T-helper 9 cell (primary cell): ENCODE measurements at regions not wholly inside any gene's neighbourhood (a gene's known extent, or its start where the extent isn't known, plus 50 kb on each side); places are given as distances from the start of the nearest gene placed in this dataset.

ENCODE experiments used
- DNase-seq: peaks from one replicate; pipeline ENCODE4 v3.0.0-alpha.2; 2020

DNA sequence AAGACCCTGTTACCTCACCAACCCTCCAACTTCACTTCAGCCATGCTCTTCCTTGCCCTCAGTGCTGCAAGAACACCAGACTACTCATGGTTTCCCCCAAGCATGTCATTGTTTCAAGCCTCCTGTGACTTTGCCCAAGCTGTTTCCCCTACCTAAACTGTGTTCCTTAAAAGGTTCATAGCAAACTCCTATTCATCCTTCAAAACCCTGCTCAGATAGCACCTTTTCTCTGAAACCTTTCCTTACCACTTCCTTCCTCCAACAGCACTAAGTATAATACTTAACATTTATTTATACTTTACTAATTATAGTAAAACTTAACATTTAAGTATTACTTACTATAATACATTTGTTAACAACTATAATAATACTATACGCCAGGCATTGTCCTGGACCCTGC lies 136.2 kb downstream of the CCT6B start:
- DNase-seq: no peak

DNA sequence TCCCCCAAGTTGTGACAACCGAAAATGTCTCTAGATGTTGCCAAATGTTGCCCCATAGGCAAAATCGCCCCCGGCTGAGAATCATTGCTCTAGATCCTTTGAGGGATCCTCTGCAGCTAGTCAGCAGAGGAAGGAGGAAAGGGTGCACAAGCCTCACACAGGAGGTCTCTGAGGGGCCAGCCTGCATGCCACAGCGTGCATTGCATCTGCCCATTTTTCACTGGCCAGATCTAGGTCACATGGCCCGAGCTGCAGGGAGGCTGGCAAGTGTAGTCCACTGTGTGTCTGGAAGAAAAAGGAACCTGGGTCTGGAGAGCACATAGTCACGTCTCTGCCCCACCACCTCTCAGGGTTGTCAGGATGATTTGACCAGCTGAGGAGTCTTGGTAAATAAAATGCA lies 138.2 kb downstream of the CCT6B start:
- no peak for DNase-seq

DNA sequence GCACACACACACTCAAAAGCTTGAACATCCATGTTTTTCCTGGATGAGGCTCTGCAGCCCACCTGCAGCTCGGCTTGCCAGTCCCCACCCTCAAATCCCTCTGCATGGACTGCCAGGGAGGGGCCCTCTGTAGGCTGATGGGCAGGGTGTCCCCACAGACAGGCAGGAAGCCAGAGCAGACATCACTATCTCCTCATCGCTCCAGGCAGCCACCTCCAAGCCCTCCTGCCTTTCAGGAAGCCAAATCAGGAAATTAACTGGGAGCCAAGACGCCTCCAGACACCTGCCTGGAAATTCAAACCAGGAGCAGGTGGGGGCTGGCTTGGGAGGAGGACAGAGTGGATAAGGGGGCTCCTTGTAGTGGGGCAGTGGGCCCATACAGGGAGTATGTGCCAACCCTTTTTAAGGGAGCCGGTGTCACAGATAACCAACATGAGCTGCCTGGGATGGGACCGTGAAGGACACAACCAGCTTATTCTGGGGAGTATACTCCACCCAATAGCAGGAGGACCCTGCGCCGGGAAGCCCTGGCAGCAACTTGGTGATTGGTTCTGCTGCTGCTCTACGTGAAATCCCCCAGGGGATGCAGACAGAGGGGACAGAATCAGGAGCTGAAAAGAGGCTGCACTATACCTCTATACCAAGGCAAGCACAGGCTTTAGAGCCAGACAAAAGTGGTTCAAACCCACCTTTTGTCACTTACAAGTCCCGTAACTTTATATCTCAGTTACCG lies 139.1 kb downstream of the CCT6B start:
- no peak for DNase-seq

- no peak for DNase-seq
Observed at GRCh38 chr17:34820922-34821321, 140.3 kb downstream of the CCT6B start.

DNA sequence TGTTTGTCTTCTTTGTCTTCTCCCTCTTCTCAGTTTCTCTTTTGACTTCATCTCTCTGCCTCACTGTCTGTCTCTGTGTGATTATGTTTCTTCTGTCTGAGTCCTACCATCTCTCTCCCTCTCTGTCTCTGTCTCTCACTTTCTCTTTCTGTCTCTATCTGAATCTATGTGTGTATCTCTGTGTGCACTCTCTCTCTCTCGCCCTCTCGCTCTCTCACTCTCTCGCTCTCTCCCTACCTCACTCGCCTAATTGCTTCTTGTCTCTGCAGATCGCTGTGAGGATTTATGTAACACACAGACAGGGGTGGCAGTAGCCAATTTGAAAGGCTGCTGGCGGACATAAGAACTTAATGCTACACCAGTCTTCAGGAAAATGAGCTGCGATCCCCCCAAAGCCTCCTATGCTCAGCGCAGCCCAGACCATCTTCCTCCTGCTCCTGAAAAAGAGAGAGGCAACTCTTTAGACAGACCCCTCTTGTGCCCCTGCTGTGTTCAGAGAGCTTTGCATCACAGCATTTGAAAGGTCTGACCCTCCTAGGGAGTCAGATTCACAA lies 140.9 kb downstream of the CCT6B start:
- no peak for DNase-seq

DNA sequence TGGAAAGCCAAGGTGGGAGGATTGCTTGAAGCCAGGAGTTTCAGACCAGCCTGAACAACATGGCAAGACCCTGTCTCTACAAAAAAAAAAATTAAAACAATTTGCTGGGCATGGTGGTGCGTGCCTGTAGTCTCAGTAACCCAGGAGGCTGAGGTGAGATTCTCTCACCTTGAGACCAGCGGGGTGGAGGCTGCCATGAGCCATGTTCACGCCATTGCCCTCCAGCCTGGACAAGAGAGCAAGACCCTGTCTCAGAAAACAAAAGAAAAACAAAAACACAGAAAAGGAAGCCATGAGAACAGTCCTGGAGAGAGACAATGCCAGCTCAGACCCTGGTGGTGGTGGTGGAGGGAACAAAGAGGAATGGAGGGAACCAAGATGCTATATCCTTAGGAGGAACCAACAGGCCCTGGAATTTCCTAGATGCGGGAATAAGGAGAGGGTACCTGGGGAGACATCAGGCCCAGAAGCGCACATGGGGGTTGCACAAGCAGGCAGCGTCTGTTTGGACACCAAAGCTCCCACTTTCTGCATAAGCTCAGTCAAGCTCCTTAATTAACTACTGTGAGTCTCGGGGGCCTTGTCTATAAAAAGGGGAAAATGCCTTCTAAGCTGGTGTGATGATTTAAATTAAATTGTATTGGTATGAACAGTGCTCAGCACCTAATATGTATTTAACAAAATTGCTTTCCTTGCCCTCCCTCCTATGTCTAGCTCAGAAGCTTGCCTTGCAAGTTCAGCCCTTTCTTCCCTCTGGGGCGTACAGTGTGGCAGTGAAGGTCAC lies 143.8 kb downstream of the CCT6B start:
- no peak for DNase-seq

- no peak for DNase-seq
Observed at GRCh38 chr17:34816848-34817247, 144.4 kb downstream of the CCT6B start.

- no peak for DNase-seq
Observed at GRCh38 chr17:34813290-34813689, 148.0 kb downstream of the CCT6B start.

DNA sequence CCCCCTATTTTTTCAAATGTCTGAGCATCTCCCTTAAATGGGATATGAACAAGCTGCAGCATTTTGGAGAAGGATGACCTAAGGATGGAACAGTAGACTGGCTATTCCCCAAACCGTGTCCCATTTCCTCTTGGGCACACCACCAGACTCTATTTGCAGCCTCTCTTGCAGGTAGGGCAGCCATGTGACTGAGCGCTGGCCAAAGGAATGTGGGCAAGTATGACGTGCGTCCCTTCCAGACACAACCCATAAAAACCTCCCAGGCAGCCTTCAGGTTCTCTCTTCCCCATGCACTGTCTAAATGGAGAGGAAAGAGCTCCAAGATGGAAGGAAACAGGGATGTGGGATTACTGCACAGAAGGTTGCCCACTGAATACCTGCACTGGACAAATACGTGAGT lies 149.7 kb downstream of the CCT6B start:
- DNase-seq: no peak

DNA sequence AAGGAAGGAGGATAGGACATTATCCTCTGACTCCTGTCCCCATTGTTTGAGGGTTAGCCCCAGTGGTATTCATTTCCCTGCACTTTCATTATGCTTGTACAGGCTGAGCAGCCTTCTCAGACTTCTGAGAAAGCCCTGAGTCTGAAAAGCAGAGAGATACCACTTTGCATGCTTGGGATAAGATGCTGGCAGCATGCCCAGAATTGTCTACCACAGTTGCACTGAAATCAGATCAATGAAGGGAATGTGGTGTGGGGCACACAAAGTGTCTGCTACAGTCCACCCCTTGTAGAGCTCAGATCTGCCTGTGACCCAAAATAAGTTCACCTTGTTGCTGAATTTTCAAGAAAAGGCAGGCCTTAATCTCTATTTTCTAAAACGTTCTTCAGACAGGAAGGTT lies 160.6 kb downstream of the CCT6B start:
- DNase-seq: no peak

DNA sequence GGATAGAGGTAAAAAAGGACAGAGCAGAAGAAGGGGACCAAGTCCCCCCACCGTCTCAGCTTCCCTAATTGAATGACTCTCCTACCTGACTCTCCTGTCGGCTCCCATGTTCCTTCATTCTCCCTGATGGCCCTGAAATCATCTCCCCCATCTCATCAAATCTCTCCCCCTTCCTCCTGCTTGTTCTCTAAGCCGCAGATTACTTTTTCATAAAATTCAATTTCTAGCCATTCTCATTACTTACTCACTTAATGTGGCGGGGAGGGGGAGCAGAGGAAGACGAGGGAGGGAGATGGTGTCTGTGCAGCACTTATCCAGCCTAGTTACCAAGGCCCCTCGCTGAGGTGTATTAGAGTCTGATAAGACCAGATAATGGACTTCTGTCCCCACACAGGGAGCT lies 161.5 kb downstream of the CCT6B start:
- DNase-seq: no peak

GRCh38 chr17:34798581-34798980 lies 162.7 kb downstream of the CCT6B start:
- no peak for DNase-seq

DNA sequence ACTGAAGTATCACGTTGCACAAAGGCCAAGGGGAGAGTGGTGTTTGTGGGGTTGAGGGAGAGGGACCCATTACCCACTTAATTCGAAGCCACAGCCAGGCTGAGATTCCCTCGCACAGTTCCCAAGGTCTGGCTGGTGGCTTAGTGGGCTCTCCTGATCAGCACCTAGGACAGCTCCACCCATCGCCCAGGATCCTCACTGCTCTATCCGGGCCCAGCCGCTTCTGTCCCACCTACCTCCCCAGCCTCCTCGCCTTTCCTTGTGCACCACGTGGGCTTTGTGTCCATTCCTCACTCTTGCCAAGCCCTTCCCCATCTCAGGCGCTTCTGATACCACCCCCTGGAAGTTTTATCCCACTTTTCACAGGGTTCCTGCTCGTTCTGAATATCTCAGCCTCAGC lies 163.5 kb downstream of the CCT6B start:
- DNase-seq: no peak

DNA sequence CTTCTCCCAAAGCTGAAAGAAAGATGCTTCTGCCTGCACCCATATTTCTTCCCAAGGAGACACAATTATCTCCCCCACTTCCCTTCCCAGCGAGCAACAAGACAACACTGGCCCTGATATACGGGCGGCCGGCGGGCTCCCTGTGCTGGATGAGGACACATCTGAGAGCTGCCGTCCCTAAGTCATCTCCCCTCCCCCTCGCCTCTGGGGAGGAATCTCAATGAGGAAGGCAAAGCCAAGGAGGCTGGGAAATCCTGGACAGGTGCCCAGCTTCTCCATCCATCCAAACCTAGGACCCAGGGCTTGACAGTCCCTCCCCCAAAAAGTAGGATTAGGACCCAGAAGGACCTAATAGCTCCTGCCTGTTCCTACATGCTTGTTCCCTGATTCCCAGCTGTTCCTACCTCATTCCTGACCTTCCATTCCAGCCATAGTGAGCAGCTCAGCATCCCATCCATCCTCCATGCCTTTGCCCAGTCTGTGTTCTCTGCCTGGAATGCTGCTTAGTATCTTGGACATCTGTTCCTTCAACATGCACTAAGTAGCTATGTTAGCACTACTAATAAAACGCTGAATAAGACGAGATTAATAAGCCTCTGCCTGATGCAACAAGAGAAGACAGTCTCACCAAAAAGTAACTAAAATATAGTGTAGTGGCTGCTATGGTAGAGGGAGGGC lies 167.9 kb downstream of the CCT6B start:
- no peak for DNase-seq

- DNase-seq: no peak
Observed at GRCh38 chr17:34788696-34789095, 172.6 kb downstream of the CCT6B start.

GRCh38 chr17:34784526-34784925 lies 176.7 kb downstream of the CCT6B start:
- no peak for DNase-seq

DNA sequence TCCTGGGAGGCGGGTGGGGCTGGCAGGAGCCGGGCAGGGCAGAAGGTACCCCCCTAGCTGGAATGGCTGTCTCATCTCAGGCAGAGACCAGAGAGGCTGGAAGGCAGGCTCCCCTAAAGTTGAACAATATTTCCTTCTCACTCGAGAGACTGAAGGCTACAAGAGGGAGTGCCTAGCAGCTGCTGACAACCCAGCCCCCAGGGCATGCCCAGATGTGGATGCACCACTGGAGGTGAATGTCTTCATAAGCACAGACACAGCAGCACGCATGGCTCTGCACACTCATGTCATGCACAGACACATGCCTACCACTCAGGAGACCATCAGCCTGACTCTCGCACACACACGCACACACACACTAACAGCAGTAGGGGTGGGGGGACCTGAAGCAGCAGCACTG lies 179.0 kb downstream of the CCT6B start:
- no peak for DNase-seq

DNA sequence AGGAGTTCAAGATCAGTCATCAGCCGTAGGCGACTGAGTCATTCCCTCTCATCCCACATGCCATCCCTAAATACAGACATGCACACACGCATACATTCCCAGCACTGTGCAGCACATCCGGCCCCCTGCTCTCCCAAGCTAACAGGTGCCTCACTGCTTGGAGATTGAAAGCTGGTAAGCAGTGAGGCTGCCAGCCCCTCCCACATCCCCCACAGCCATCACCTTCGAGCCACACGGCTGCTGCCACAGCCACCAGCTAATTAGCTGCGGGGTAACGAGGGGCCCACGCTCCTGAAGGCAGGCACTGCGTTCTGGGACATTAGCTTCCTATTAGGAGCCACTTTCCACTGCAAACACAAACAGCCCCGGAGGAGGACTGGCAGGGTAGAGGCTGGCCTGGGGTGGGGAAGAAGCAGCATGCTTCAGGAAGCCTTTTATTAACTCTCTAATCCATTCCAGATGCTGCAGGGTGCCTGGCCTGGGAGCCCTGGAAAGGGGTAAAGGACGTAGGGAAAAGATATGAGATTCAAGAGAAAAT lies 179.6 kb downstream of the CCT6B start:
- DNase-seq: no peak

DNA sequence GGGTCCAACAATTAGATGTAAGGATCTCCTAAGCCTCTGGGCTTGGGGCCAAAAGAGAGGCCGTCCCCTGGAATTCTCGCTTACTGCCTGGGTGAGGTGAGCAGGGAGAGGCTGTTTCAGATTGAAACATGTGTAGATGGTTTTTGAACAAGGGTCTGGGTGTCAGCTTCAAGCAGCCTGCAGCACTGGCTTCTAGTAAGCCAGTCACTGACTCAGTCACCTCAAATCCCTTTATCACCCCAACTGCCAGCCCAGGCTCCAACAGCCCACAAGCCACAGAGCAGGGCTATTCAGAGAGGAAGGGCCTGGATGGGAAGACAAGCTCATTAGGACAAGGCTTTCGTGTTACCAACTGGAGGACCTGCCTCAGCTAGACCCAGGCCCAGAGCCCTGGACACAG lies 180.2 kb downstream of the CCT6B start:
- no peak for DNase-seq

DNA sequence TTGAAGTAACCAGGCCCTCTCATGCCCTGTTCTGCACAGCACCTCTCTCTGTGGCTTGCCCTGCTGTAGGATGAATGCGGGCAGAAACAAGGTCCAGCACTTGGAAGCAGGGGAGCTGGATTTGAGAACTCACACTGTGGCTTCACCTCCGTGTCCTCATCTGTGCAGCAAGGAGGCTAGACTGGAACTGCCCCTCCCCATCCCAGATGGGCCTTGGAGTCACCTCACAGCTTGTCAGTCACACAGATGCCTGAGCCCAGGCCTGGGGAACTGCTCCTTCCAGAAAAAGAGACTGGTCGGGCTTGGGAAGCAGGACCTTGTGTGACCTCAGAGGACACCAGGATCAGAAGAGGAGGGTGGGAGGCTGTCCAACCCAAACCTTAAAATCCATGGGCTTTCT lies 180.8 kb downstream of the CCT6B start:
- no peak for DNase-seq

DNA sequence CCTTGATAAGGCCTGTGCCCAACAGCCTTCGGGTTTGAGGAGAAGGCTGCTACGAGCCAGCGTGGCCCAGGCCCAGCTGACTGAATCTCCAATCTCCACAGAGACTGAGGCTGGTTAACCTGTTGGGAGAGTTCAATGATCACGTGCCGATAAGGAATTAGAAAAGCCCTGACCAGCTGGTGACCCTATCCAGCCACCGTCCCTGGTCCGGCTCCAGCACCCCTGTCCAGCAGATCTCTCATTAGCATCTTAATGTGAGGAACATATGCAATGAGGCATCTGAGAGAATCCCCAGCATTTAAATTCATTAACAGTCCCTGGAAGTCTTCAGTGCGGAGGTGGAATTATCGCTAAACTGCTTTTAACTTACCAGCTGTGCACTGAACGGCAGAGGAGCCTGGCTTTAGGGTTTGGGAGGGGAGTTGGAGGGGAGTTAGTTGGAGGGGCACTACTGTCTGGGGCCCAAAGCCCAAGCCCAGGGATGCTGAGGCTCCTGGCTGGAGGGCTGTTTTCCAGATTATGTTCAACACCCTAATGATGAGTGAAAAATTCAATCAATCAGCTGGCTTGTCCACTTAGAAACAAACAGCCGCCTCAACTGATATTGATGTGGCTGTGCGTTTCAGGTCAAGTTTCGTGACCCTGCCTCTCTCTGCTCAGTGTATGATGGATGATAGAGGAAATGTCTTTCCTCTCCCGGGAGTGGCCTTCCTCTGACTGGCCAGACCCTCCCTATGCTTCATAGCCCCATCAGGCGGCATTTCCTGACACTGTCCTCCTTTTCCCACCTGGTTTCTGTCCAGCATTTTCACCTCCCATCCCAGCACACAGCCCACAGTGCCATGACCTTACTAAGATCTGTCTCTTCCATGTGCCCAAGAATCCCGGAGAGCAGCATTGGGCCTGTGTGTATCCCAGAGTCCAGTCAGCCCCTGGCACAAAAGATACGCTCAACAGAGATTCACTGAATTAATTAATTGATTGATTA lies 184.5 kb downstream of the CCT6B start:
- DNase-seq: no peak

- DNase-seq: no peak
Observed at GRCh38 chr17:34773036-34773435, 188.2 kb downstream of the CCT6B start.
